ENCODE measurements at regions not wholly inside any gene's neighbourhood (a gene's known extent, or its start where the extent isn't known, plus 50 kb on each side); places are given as distances from the start of the nearest gene placed in this dataset.

GRCh38 chr7:131858611-131859010 lies 302.2 kb upstream of the PODXL start:
- no peak for TF ChIP-seq EZH2 (IDR thresholded peaks at IDR 0.05; ENCODE audit: low read depth)
- TF ChIP-seq CTCF (conservative IDR thresholded peaks at IDR 0.05): no peak
